ENCODE measurements at regions not wholly inside any gene's neighbourhood (a gene's known extent, or its start where the extent isn't known, plus 50 kb on each side); places are given as distances from the start of the nearest gene placed in this dataset.

- H3K27me3 ChIP-seq (ENCODE audit: control insufficient read depth in 4 of 4, insufficient read depth in 4 of 4, low read length in 3 of 4) = peaks cover 0 to 12% (median 0%) of the 10 kb centered on the region in 4 donors
- peaks cover 0 to 4% (median 0%) of the 10 kb centered on the region in 4 donors for H3K9me3 ChIP-seq (ENCODE audit: control insufficient read depth in 4 of 4, low read length in 3 of 4)
- TF ChIP-seq, protein P1, sequence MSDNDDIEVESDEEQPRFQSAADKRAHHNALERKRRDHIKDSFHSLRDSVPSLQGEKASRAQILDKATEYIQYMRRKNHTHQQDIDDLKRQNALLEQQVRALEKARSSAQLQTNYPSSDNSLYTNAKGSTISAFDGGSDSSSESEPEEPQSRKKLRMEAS (IDR thresholded peaks at IDR 0.05) = no peak
- no peak for TF ChIP-seq TAF1 (conservative IDR thresholded peaks at IDR 0.05)
- no peak for TF ChIP-seq NR2F2 (IDR thresholded peaks at IDR 0.05)
- TF ChIP-seq HNF4A (conservative IDR thresholded peaks at IDR 0.05) = no peak
- H3K27ac ChIP-seq (ENCODE audit: low read depth in 1 of 2, low read length in 2 of 2) = no peak overlapping the region
- no peak for DNase-seq (ENCODE audit: low spot score)
- no peak overlapping the region for H3K9ac ChIP-seq (ENCODE audit: low read depth in 1 of 2, low read length in 2 of 2)
- H3K4me1 ChIP-seq (ENCODE audit: control insufficient read depth in 4 of 4, insufficient read depth in 4 of 4, low read length in 3 of 4) = no peaks in the 10 kb centered on the region
- no peaks in the 10 kb centered on the region for H3K36me3 ChIP-seq (ENCODE audit: control insufficient read depth in 4 of 4, insufficient read depth in 3 of 4, low read depth in 1 of 4, low read length in 3 of 4)
- H3K4me3 ChIP-seq (ENCODE audit: low read depth in 1 of 3, low read length in 3 of 3) = no peak overlapping the region
- 53% methylated on average over 2 of the region's 2 CpGs for WGBS
Observed at GRCh38 chr14:62071039-62071438, 308.8 kb downstream of the SNAPC1 start.

- WGBS = 88% methylated on average over 4 of the region's 4 CpGs
- Histone ChIP-seq H3K4me1 (ENCODE audit: control insufficient read depth in 4 of 4, insufficient read depth in 4 of 4, low read length in 3 of 4) (no peaks in the 10 kb centered on the region), H3K4me3 (ENCODE audit: low read depth in 1 of 3, low read length in 3 of 3) (no peak overlapping the region), H3K9ac (ENCODE audit: low read depth in 1 of 2, low read length in 2 of 2) (no peak overlapping the region), H3K27me3 (ENCODE audit: control insufficient read depth in 4 of 4, insufficient read depth in 4 of 4, low read length in 3 of 4) (peaks cover 0 to 6% (median 0%) of the 10 kb centered on the region in 4 donors), H3K9me3 (ENCODE audit: control insufficient read depth in 4 of 4, low read length in 3 of 4) (no peaks in the 10 kb centered on the region), H3K27ac (ENCODE audit: low read depth in 1 of 2, low read length in 2 of 2) (no peak overlapping the region), H3K36me3 (ENCODE audit: control insufficient read depth in 4 of 4, insufficient read depth in 3 of 4, low read depth in 1 of 4, low read length in 3 of 4) (no peaks in the 10 kb centered on the region)
- no peak for DNase-seq (ENCODE audit: low spot score)
- TF ChIP-seq HNF4G (IDR thresholded peaks at IDR 0.05) (no peak), JUND (IDR thresholded peaks at IDR 0.05) (no peak), SP1 (IDR thresholded peaks at IDR 0.05) (no peak), YY1 (IDR thresholded peaks at IDR 0.05) (no peak), HNF4A (conservative IDR thresholded peaks at IDR 0.05) (no peak), CTCF (IDR thresholded peaks at IDR 0.05; ENCODE audit: low read depth, low read length, missing input control) (no peak)
- TF ChIP-seq, protein P2, sequence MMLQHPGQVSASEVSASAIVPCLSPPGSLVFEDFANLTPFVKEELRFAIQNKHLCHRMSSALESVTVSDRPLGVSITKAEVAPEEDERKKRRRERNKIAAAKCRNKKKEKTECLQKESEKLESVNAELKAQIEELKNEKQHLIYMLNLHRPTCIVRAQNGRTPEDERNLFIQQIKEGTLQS (IDR thresholded peaks at IDR 0.05) = no peak
- TF ChIP-seq, protein P3, sequence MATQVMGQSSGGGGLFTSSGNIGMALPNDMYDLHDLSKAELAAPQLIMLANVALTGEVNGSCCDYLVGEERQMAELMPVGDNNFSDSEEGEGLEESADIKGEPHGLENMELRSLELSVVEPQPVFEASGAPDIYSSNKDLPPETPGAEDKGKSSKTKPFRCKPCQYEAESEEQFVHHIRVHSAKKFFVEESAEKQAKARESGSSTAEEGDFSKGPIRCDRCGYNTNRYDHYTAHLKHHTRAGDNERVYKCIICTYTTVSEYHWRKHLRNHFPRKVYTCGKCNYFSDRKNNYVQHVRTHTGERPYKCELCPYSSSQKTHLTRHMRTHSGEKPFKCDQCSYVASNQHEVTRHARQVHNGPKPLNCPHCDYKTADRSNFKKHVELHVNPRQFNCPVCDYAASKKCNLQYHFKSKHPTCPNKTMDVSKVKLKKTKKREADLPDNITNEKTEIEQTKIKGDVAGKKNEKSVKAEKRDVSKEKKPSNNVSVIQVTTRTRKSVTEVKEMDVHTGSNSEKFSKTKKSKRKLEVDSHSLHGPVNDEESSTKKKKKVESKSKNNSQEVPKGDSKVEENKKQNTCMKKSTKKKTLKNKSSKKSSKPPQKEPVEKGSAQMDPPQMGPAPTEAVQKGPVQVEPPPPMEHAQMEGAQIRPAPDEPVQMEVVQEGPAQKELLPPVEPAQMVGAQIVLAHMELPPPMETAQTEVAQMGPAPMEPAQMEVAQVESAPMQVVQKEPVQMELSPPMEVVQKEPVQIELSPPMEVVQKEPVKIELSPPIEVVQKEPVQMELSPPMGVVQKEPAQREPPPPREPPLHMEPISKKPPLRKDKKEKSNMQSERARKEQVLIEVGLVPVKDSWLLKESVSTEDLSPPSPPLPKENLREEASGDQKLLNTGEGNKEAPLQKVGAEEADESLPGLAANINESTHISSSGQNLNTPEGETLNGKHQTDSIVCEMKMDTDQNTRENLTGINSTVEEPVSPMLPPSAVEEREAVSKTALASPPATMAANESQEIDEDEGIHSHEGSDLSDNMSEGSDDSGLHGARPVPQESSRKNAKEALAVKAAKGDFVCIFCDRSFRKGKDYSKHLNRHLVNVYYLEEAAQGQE (IDR thresholded peaks at IDR 0.05) = no peak
Observed at GRCh38 chr14:62076368-62076767, 314.1 kb downstream of the SNAPC1 start.

- H3K4me1 ChIP-seq (ENCODE audit: control insufficient read depth in 4 of 4, insufficient read depth in 4 of 4, low read length in 3 of 4) = no peaks in the 10 kb centered on the region
- H3K4me3 ChIP-seq (ENCODE audit: low read depth in 1 of 3, low read length in 3 of 3) = no peak overlapping the region
- TF ChIP-seq YY1 (IDR thresholded peaks at IDR 0.05) (no peak), TAF1 (conservative IDR thresholded peaks at IDR 0.05) (no peak), JUND (IDR thresholded peaks at IDR 0.05) (no peak), RXRA (IDR thresholded peaks at IDR 0.05) (no peak), FOXA1 (IDR thresholded peaks at IDR 0.05) (no peak), HNF4G (IDR thresholded peaks at IDR 0.05) (no peak), RAD21 (IDR thresholded peaks at IDR 0.05) (no peak), CTCF (IDR thresholded peaks at IDR 0.05; ENCODE audit: low read depth, low read length, missing input control) (no peak), FOXA2 (IDR thresholded peaks at IDR 0.05) (no peak)
- TF ChIP-seq, protein P1 (IDR thresholded peaks at IDR 0.05) = no peak
- H3K9me3 ChIP-seq (ENCODE audit: control insufficient read depth in 4 of 4, low read length in 3 of 4) = no peaks in the 10 kb centered on the region
- H3K9ac ChIP-seq (ENCODE audit: low read depth in 1 of 2, low read length in 2 of 2) = no peak overlapping the region
- H3K27me3 ChIP-seq (ENCODE audit: control insufficient read depth in 4 of 4, insufficient read depth in 4 of 4, low read length in 3 of 4) = peaks cover 0 to 6% (median 0%) of the 10 kb centered on the region in 4 donors
- 56% methylated on average over 6 of the region's 6 CpGs for WGBS
- no peak for DNase-seq (ENCODE audit: low spot score)
- no peak overlapping the region for H3K27ac ChIP-seq (ENCODE audit: low read depth in 1 of 2, low read length in 2 of 2)
- no peaks in the 10 kb centered on the region for H3K36me3 ChIP-seq (ENCODE audit: control insufficient read depth in 4 of 4, insufficient read depth in 3 of 4, low read depth in 1 of 4, low read length in 3 of 4)
Observed at GRCh38 chr14:62076825-62077605, 314.8 kb downstream of the SNAPC1 start.
